A549 (cell line): ENCODE measurements at regions not wholly inside any gene's neighbourhood (a gene's known extent, or its start where the extent isn't known, plus 50 kb on each side); places are given as distances from the start of the nearest gene placed in this dataset.

Source experiments
- CTCF ChIP-seq: fragments of >200 bp; sonication (Bioruptor Twin); formaldehyde crosslinking; IDR thresholded peaks from 3 replicates; pipeline ENCODE4 v1.5.1; 2016
- EHF ChIP-seq: fragments of 250-450 bp; sonication (Bioruptor Pico); IDR thresholded peaks from 2 replicates; pipeline ENCODE4 v1.5.0; 2020; ENCODE audit warnings: mild to moderate bottlenecking
- KDM1A ChIP-seq: fragments of 200-600 bp; sonication (generic); IDR thresholded peaks from 2 replicates; pipeline ENCODE4 v1.6.1; 2016; ENCODE audit warnings: low read depth, mild to moderate bottlenecking
- MAZ ChIP-seq: fragments of 150-350 bp; IDR thresholded peaks from 2 replicates; pipeline ENCODE4 v1.6.1; 2014; ENCODE audit warnings: antibody characterized with exemption, low read depth, low read length, borderline replicate concordance
- POLR2A ChIP-seq: IDR thresholded peaks from 2 replicates; pipeline ENCODE4 v1.6.1; 2012; ENCODE audit warnings: mild to moderate bottlenecking, low read length
- RCOR1 ChIP-seq: fragments of 150-350 bp; IDR thresholded peaks from 2 replicates; pipeline ENCODE4 v1.6.1; 2014; ENCODE audit warnings: antibody characterized with exemption, low read length, low read depth

- TF ChIP-seq CTCF (no peak), RCOR1 (no peak), EHF (no peak), KDM1A (no peak), POLR2A (no peak), MAZ (no peak)
Measured at GRCh38 chr5:106656821-106657220, 1013.9 kb downstream of the EFNA5 start.
